ENCODE measurements at regions not wholly inside any gene's neighbourhood (a gene's known extent, or its start where the extent isn't known, plus 50 kb on each side); places are given as distances from the start of the nearest gene placed in this dataset.

GRCh38 chr11:130581646-130582045, 133.2 kb downstream of the ADAMTS15 start:
- ATAC-seq = no peak

GRCh38 chr11:130582176-130582575, 133.7 kb downstream of the ADAMTS15 start:
- no peak for ATAC-seq

More at GRCh38 chr11:130581646-130582045, 133.2 kb downstream of the ADAMTS15 start:
- Mint-ChIP-seq H3K4me1 (no peaks in the 10 kb centered on the region), H3K27me3 (peaks cover 45% of the 10 kb centered on the region), H3K36me3 (ENCODE audit: low read depth) (no peaks in the 10 kb centered on the region), H3K4me3 (no peak overlapping the region), H3K27ac (no peak overlapping the region)
- no peak for DNase-seq
- H3K9me3 ChIP-seq (ENCODE audit: control insufficient read depth, low read length, poor library complexity, severe bottlenecking) = no peaks in the 10 kb centered on the region

GRCh38 chr11:130582981-130583380, 134.5 kb downstream of the ADAMTS15 start:
- H3K27me3 Mint-ChIP-seq = peaks cover 39% of the 10 kb centered on the region
- DNase-seq (no peak), ATAC-seq (no peak)
- no peak overlapping the region for H3K27ac Mint-ChIP-seq
- H3K4me1 Mint-ChIP-seq = no peaks in the 10 kb centered on the region
- no peak overlapping the region for H3K4me3 Mint-ChIP-seq
- no peaks in the 10 kb centered on the region for H3K9me3 ChIP-seq (ENCODE audit: control insufficient read depth, low read length, poor library complexity, severe bottlenecking)
- no peaks in the 10 kb centered on the region for H3K36me3 Mint-ChIP-seq (ENCODE audit: low read depth)

More at GRCh38 chr11:130582176-130582575, 133.7 kb downstream of the ADAMTS15 start:
- DNase-seq = no peak
- no peaks in the 10 kb centered on the region for H3K9me3 ChIP-seq (ENCODE audit: control insufficient read depth, low read length, poor library complexity, severe bottlenecking)
- Mint-ChIP-seq H3K27me3 (peaks cover 45% of the 10 kb centered on the region), H3K36me3 (ENCODE audit: low read depth) (no peaks in the 10 kb centered on the region), H3K27ac (no peak overlapping the region), H3K4me1 (no peaks in the 10 kb centered on the region), H3K4me3 (no peak overlapping the region)

GRCh38 chr11:130583801-130584211, 135.4 kb downstream of the ADAMTS15 start:
- DNase-seq (no peak), ATAC-seq (no peak)
- Mint-ChIP-seq H3K27ac (no peak overlapping the region), H3K4me3 (no peak overlapping the region), H3K27me3 (peaks cover 30% of the 10 kb centered on the region), H3K4me1 (no peaks in the 10 kb centered on the region), H3K36me3 (ENCODE audit: low read depth) (no peaks in the 10 kb centered on the region)
- no peaks in the 10 kb centered on the region for H3K9me3 ChIP-seq (ENCODE audit: control insufficient read depth, low read length, poor library complexity, severe bottlenecking)

GRCh38 chr11:130585545-130585944, 137.1 kb downstream of the ADAMTS15 start:
- Mint-ChIP-seq H3K4me3 (no peak overlapping the region), H3K4me1 (no peaks in the 10 kb centered on the region), H3K27me3 (peaks cover 23% of the 10 kb centered on the region), H3K27ac (no peak overlapping the region), H3K36me3 (ENCODE audit: low read depth) (no peaks in the 10 kb centered on the region)
- DNase-seq (no peak), ATAC-seq (no peak)
- no peaks in the 10 kb centered on the region for H3K9me3 ChIP-seq (ENCODE audit: control insufficient read depth, low read length, poor library complexity, severe bottlenecking)

- peaks cover 18% of the 10 kb centered on the region for H3K27me3 Mint-ChIP-seq
- H3K4me1 Mint-ChIP-seq = no peaks in the 10 kb centered on the region
- no peak for ATAC-seq
- H3K9me3 ChIP-seq (ENCODE audit: control insufficient read depth, low read length, poor library complexity, severe bottlenecking) = no peaks in the 10 kb centered on the region
- no peak overlapping the region for H3K4me3 Mint-ChIP-seq
- no peak for DNase-seq
- no peaks in the 10 kb centered on the region for H3K36me3 Mint-ChIP-seq (ENCODE audit: low read depth)
- H3K27ac Mint-ChIP-seq = no peak overlapping the region
Measured at GRCh38 chr11:130587658-130588057, 139.2 kb downstream of the ADAMTS15 start.

- Mint-ChIP-seq H3K36me3 (ENCODE audit: low read depth) (no peaks in the 10 kb centered on the region), H3K4me1 (no peaks in the 10 kb centered on the region), H3K27ac (no peak overlapping the region), H3K4me3 (no peak overlapping the region), H3K27me3 (peaks cover 22% of the 10 kb centered on the region)
- no peak for DNase-seq
- H3K9me3 ChIP-seq (ENCODE audit: control insufficient read depth, low read length, poor library complexity, severe bottlenecking) = no peaks in the 10 kb centered on the region
- no peak for ATAC-seq
Measured at GRCh38 chr11:130588471-130588870, 140.0 kb downstream of the ADAMTS15 start.

GRCh38 chr11:130592056-130592455, 143.6 kb downstream of the ADAMTS15 start:
- no peaks in the 10 kb centered on the region for H3K9me3 ChIP-seq (ENCODE audit: control insufficient read depth, low read length, poor library complexity, severe bottlenecking)
- no peak overlapping the region for H3K4me3 Mint-ChIP-seq
- no peaks in the 10 kb centered on the region for H3K36me3 Mint-ChIP-seq (ENCODE audit: low read depth)
- peaks cover 10% of the 10 kb centered on the region for H3K27me3 Mint-ChIP-seq
- ATAC-seq = no peak
- DNase-seq = no peak
- no peak overlapping the region for H3K27ac Mint-ChIP-seq
- H3K4me1 Mint-ChIP-seq = no peaks in the 10 kb centered on the region

- Mint-ChIP-seq H3K27me3 (peaks cover 10% of the 10 kb centered on the region), H3K36me3 (ENCODE audit: low read depth) (no peaks in the 10 kb centered on the region), H3K27ac (no peak overlapping the region), H3K4me1 (no peaks in the 10 kb centered on the region), H3K4me3 (no peak overlapping the region)
- DNase-seq (no peak), ATAC-seq (no peak)
- H3K9me3 ChIP-seq (ENCODE audit: control insufficient read depth, low read length, poor library complexity, severe bottlenecking) = no peaks in the 10 kb centered on the region
Measured at GRCh38 chr11:130593064-130593463, 144.6 kb downstream of the ADAMTS15 start.

GRCh38 chr11:130598433-130598832, 150.0 kb downstream of the ADAMTS15 start:
- Mint-ChIP-seq H3K27ac (no peak overlapping the region), H3K36me3 (ENCODE audit: low read depth) (peaks cover 2% of the 10 kb centered on the region), H3K4me1 (no peaks in the 10 kb centered on the region), H3K4me3 (no peak overlapping the region), H3K27me3 (peaks cover 4% of the 10 kb centered on the region)
- no peak for DNase-seq
- H3K9me3 ChIP-seq (ENCODE audit: control insufficient read depth, low read length, poor library complexity, severe bottlenecking) = no peaks in the 10 kb centered on the region
- ATAC-seq = no peak

GRCh38 chr11:130599073-130599654, 150.7 kb downstream of the ADAMTS15 start:
- no peak overlapping the region for H3K4me3 Mint-ChIP-seq

GRCh38 chr11:130600139-130600538, 151.7 kb downstream of the ADAMTS15 start:
- H3K4me3 Mint-ChIP-seq = no peak overlapping the region
- no peaks in the 10 kb centered on the region for H3K9me3 ChIP-seq (ENCODE audit: control insufficient read depth, low read length, poor library complexity, severe bottlenecking)

More at GRCh38 chr11:130599073-130599654, 150.7 kb downstream of the ADAMTS15 start:
- DNase-seq (no peak), ATAC-seq (no peak)
- H3K27me3 Mint-ChIP-seq = no peaks in the 10 kb centered on the region
- no peak overlapping the region for H3K27ac Mint-ChIP-seq
- no peaks in the 10 kb centered on the region for H3K4me1 Mint-ChIP-seq
- H3K9me3 ChIP-seq (ENCODE audit: control insufficient read depth, low read length, poor library complexity, severe bottlenecking) = no peaks in the 10 kb centered on the region
- H3K36me3 Mint-ChIP-seq (ENCODE audit: low read depth) = peaks cover 2% of the 10 kb centered on the region

GRCh38 chr11:130600616-130601015, 152.2 kb downstream of the ADAMTS15 start:
- DNase-seq (no peak), ATAC-seq (no peak)
- H3K36me3 Mint-ChIP-seq (ENCODE audit: low read depth) = peaks cover 2% of the 10 kb centered on the region
- H3K4me1 Mint-ChIP-seq = no peaks in the 10 kb centered on the region
- no peaks in the 10 kb centered on the region for H3K27me3 Mint-ChIP-seq
- no peak overlapping the region for H3K4me3 Mint-ChIP-seq
- no peaks in the 10 kb centered on the region for H3K9me3 ChIP-seq (ENCODE audit: control insufficient read depth, low read length, poor library complexity, severe bottlenecking)
- H3K27ac Mint-ChIP-seq = no peak overlapping the region

More at GRCh38 chr11:130600139-130600538, 151.7 kb downstream of the ADAMTS15 start:
- H3K4me1 Mint-ChIP-seq = no peaks in the 10 kb centered on the region
- DNase-seq (no peak), ATAC-seq (no peak)
- H3K36me3 Mint-ChIP-seq (ENCODE audit: low read depth) = peaks cover 2% of the 10 kb centered on the region
- no peaks in the 10 kb centered on the region for H3K27me3 Mint-ChIP-seq
- H3K27ac Mint-ChIP-seq = no peak overlapping the region

GRCh38 chr11:130601141-130601540, 152.7 kb downstream of the ADAMTS15 start:
- no peaks in the 10 kb centered on the region for H3K27me3 Mint-ChIP-seq
- no peak overlapping the region for H3K4me3 Mint-ChIP-seq
- no peak for DNase-seq
- no peak overlapping the region for H3K27ac Mint-ChIP-seq
- no peaks in the 10 kb centered on the region for H3K9me3 ChIP-seq (ENCODE audit: control insufficient read depth, low read length, poor library complexity, severe bottlenecking)
- ATAC-seq = no peak
- H3K36me3 Mint-ChIP-seq (ENCODE audit: low read depth) = peaks cover 2% of the 10 kb centered on the region
- no peaks in the 10 kb centered on the region for H3K4me1 Mint-ChIP-seq

All from T-helper 17 cell (primary cell).